HL-60 (cell line): ENCODE measurements at regions not wholly inside any gene's neighbourhood (a gene's known extent, or its start where the extent isn't known, plus 50 kb on each side); places are given as distances from the start of the nearest gene placed in this dataset.

Source experiments
- CTCF ChIP-seq: IDR thresholded peaks from one replicate; pipeline ENCODE4 v1.5.1; 2011; ENCODE audit warnings: low read length, control low read depth, inconsistent platforms; ENCODE audit not compliant: insufficient read depth
- POLR2AphosphoS5 ChIP-seq: IDR thresholded peaks from 2 replicates; pipeline ENCODE4 v1.6.1; 2012; ENCODE audit warnings: low read depth

DNA sequence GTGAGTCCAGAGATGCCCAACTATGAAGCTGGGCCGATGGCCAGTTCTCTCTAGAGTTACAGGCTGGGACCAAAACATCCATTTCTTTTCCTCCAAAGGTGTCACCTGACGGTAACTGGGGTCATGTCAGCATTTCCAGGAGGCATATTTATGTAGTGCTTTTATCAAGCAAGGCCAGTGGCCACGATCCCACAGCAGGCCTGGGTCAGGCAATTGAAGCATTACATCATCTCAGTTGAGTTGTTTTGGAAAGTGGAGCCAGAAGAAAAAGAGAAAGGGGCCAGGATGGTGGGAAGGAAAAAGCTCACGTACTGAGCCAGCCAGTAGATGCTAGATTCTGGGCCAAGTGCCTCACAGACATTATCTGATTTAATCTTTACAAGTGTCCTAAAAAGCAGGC is 73.9 kb upstream of the BRINP1 start:
- no peak for TF ChIP-seq CTCF
- TF ChIP-seq POLR2AphosphoS5, result no peak
